T-helper 9 cell (primary cell): ENCODE measurements at regions not wholly inside any gene's neighbourhood (a gene's known extent, or its start where the extent isn't known, plus 50 kb on each side); places are given as distances from the start of the nearest gene placed in this dataset.

Experiments
- DNase-seq: peaks from one replicate; pipeline ENCODE4 v3.0.0-alpha.2; 2020

DNA sequence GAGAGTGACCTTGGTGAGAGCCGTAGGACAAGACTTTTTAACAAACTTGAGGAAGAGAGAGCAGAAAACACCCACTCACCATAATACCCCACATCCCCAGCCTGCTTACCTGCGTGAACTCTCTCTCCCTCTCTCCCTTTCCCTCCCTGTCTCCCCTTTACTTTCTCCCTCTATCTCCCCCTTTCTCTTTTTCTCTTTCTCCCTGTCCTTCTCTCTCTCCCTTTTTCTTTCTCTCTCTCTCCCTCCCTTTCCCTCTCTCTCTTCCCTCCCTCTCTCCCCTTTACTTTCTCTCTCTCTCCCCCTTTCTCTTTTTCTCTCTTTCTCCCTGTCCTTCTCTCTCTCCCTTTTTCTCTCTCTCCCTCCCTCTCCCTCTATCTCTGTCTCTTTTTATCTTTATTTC, 464.0 kb upstream of the AUTS2 start:
- DNase-seq, result no peak

DNA sequence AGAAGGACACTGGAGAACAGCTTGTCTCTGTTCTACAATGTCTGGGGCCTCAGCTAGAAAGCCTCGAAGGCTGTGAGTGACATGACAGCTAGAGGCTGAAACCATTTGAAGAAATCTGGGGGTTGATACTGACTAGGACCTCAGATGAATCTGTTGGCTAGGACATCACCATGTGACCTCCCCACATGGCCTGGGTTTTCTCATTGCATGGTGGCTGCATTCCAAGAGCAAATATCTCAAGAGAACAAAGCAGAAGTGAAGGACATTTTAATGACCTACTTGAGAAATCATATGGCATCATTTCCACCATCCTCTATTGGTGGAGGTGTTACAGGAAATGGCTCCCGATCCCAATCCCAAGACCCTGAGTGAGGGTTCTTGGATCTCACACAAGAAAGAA, 450.6 kb upstream of the AUTS2 start:
- DNase-seq, result no peak

DNA sequence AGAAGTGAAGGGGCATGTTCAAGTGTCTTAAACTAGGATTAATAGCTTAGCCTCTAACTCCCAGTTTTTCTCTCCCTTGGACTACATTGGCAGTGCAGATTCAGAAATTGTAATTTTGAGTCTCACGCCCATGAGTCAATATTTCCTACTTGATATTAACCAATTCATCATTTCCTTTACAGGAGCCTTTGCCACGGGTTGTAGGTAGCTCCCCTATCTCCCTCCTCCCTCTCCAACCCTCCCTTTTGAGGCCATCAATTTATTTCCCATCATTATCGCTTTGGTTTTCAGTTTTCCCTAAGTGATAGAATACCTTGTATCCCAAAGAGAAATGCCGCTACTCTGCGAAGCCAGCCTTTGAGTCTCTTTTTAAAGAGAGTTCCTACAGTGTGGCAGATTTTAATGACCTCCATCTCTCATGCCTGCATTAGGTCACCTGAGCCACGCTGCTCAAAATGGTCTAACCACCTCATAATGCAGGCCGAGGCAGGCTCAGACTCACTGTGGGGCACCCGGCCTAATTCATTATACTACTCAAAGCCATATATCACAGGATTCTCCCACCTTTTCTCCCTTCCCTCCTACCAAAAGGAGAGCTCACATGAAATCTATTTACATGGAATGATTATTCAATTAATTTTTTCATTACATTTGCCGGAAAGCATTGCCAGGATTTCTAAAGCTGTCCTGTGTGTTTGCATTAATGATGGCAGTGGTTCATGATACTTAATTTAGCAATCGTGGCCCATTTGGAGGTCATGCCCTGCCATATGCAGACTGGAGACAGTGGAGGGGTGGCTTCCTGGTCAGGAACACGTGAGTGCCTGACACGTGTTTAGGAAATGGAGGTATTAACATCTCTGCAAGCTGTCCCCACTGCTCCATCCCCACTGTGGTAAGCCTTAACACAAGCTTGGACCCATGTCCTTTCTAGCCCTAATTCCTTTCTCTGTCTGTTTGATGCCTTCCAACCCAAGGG, 448.2 kb upstream of the AUTS2 start:
- DNase-seq, result no peak

DNA sequence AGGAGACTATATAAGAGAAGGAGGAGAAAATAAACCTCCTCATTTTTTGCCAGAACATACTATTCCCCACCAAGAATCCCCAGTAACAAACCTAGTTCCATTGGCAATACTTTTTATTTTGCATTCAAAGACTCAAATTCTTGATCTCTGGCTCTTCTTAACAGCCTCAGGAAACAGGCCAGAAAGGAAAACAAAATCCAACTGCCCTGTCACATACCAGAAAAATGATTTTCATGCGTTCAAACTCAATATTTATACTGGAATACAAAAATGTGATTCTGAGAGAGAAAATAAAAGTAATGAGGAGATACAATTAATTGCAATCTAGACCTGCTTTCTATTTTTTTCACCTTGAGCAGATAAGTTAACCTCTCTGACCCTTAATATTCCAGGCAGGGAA, 435.9 kb upstream of the AUTS2 start:
- DNase-seq, result no peak

DNA sequence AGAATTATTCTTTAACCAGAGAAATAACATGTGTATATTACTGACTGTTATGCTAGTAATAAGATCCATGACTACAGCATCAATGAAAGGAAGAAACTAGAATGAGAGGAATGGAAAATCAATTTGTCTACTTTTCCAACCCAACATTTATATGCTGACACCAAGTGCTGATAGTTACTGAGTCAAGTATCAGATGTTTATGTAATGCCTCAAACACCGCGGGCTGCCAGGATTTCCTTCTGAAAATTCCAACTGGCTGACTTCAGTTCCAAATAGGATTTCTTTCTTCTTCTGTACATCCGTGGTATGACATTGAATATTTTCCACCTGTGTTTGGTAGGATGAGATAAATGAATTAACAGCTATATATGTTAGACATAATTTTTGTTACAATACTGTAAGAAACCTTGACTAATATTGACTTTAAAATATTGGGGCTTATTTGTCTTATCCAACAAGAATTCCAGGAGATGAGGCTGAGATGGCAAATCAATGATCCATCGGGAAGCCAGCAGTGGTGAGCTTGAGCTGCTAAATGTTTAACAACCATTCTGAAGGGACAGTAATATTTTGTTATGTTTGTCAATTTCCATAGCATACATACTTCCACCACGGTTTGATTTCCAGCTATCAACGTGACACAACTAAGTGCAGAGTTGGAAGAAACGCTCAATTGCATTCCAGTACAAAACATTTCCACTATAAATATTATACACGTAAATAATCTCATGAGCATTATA, 435.2 kb upstream of the AUTS2 start:
- no peak for DNase-seq

DNA sequence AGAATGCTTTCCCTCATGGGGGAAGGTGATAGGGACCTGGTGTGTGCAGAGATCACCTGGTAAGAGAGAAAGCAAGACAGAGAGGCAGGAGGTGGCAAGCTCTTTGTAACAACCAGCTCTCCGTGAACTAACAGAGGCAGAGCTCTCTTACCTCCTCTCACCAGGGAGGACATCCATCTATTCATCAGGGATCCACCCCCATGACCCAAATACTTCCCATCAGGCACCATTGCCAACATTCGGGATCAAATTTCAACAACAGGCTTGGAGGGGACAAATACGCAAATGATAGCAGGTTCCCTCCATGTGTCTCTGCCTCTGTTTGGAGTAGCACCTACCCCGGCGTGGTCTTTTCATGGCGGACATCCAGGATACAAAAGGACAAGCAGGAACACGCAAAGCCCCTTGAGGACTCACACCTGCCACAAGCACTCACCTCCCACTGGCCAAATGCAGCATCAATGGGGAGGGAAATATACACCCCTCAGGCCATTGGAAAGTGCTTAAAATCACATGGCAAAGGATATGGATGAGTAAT, 431.2 kb upstream of the AUTS2 start:
- DNase-seq, result no peak

DNA sequence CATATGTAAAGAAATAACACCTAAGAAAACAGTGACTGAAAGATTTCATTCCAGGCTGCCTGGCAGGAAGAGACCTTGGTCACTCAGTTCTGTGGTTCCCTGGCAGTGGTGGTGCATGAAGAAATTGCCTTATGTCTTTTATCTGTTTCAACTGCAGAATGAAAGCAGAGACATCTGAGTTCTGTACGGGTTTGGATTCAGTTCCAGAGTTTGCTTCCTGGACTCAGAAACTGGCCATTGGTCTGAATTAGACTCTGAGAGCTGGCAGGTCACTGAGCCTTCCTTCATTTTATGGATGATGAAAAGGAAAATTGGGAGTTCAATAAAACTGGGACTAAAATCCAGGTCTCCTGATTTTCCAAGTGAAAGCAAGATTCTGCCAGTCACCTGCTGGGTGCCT, 428.9 kb upstream of the AUTS2 start:
- no peak for DNase-seq

DNA sequence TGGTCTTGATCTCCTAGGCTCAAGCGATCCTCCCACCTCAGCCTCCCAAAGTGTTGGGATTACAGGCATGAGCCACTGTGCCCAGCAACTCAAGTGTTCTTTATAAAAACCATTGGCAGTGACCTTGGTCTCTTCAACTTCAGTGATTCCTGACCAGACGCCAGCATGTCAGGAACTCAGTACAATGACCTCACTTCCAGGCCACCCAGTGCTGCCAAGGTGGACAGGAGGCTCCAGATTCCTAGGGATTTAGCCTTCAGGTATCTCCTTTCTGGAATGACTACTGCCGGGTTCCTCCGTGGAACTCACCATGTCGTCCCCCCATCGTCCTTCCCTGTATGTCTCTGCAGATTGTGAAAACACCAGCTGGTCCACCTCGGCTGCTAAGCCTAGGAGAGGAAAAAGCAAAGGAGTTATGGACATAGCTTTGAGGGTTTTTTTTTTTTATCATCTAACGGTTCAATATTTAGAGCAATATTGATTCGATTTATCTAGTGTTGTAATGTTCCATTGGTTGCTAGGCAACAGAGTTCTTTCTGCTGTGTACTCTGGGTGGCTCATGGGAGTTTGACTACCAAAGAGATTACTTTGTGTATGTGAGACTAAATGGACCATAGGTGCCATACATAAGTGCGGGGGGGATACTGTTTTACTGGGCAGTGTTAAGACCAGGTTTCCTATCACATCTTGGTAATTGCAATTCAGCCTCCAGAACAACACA, 425.8 kb upstream of the AUTS2 start:
- no peak for DNase-seq

DNA sequence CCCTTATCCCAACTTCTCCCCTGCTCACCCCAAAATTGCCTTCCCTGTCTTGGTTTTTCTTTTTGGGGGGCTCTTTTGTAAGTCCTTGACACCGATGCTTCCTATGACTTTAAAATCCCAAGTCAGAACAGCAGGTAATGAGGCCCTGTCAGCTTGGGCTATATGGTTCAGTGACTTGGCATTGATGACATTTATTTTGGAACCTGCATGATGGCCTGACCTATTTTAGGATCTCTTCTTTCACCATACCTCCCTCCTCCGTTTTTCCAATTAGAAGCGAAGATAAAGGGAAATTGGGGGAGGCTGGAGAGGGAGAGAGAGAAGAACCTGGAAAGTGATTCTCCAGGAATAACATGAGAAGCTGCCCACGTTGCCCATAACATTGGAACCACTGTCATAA, 424.9 kb upstream of the AUTS2 start:
- no peak for DNase-seq

DNA sequence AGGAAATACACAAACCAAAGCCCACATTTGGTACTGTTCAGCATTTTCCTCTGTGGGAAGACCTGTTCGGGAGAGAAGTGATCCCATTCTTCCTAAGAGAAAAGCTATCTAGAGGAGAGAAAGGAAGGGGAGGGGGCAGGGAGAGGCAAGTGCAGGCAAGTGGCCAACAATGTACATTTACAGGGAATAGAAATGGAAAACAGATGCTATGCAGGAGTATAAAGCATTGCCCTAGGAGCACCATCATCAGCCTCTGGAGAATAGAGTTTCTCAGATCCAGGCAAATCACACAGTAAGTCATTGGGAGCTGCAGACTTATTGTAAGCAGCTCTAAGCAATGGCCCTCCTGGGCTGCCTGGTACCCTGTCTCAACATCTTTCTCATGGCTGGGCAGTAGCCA, 424.4 kb upstream of the AUTS2 start:
- no peak for DNase-seq

DNA sequence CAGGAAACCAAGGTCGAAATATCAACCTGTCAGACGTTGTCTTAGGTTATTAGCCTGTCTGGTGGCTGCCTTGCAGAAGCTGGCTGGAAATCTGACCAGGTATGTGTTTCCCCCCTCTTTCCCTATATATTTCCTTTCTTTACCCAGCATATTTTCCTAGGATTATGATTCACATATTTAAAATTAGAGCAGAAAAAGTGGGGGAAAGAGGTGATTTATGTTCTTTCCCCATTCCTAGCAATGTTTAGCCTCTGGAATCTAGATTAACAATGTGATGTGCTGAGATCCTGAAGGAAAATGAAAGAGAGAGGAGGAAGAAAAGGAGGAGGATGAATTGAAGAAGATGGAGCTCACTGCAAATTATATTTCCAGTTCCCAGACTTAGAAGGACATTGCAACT, 421.4 kb upstream of the AUTS2 start:
- DNase-seq, result no peak

DNA sequence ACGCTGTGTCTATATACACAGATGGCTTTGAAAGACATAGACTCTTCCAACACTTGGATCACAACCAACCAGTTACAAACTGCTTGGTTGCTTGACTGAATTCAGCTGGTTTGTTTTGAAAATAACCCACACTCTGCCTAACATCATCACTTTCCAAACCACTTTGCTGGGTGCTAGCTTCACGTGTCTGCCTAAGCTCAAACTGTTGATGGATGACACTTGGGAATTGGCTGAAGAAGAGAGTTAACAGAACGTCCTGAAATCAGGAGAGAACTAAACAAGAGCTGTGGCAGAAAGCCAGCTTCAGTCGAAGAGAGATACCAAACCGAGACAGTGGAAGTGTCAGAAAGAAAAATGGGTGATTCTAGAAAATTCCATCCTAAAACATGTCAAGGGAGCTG, 420.8 kb upstream of the AUTS2 start:
- DNase-seq, result no peak

DNA sequence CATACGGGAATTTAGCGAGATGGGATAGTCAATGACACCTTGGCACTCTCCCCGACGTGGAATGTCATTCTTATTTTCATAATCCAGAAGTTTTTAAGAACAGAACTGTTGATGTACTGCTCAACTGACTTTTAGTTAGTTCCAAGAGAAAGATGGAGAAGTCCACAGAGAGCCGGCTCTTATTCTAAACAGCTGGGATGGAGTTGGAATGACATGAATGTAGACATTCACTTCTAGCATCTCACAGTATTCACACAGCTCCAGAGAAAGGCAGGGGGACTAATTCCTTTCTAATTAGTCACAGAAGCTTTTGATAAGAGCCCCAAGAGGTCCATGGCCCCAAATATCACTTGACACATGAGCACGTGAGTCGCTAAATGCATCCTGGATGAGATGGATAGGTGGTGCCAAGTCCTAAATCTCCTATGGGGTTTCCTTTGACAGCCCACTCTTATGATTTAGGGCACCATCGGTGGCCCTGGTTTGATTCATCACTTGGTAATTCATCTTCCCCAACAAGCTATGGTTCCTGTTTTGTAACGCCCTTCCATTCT, 420.3 kb upstream of the AUTS2 start:
- DNase-seq, result no peak

DNA sequence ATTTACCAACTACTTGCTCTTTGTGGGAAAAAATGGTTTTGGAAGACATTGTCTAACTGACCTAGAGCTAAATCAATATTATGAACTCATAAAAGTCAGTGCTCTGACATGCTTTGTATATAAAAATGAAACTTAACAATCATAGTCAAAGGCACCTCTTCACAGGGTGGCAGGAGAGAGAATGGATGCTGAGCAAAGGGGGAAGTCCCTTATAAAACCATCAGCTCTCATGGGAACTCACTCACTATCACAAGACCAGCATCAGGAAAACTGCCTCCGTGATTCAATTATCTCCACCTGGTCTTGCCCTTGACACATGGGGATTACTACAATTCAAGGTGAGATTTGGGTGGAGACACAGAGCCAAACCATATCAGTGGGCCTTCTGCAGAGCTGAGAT, 417.6 kb upstream of the AUTS2 start:
- DNase-seq, result no peak

DNA sequence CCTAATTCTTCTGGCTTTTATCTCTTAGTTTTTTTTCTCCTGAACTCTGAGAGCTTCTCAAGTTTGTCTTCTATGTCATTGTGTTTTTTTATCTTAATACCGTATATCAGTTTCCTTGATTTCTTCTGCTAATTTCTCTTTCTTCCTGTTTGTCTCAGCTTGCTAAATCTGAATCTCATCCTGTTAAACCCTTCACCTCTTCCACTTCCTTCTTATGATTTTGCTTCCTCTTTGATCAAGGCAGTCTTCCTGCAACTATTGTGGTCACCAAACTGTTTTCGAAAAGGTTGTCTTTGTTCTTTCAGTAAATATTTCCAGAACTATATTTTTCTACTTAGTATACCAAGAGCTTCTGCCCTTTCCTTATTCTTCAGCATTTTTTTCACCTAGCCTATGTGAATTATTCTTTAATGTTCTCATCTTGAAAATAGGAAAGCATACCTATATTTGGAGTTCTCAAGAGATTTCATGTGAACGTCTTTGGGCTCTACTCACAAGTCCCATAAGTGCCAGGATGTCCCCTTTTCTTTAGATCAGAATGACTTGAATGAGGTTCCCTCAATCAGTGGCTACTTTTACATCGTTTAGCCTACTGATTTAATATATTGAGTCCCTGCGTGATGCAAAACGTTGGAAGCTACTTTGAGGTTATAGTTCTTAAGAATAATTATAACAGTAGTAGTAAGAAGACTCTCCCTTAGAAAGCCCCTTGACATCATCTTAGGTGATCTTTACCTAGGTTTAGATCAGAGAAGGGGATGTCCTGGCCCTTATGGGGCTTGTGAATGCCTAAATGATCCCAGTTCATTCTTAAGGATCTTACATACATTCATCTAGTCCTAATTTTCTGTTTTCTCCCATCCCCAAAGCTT, 415.4 kb upstream of the AUTS2 start:
- DNase-seq, result no peak

DNA sequence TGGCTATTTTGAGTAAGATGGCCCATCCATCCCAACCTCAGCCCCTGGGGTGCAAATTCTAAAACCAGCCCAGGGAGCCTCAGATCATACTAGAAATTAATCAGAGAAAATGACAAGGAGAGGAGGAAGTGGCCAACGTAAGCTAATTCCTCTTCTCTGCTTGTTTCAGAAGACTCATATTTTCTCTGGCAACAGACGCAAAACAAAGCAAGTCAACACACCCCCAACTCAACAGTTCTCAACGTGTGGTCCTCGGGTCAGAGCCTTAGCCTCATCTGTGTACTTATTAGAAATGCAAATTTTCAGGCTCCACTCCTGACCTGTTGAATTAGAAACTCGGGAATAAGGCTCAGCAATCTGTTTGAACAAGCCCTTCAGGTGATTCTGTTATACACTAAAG, 413.9 kb upstream of the AUTS2 start:
- DNase-seq, result no peak

DNA sequence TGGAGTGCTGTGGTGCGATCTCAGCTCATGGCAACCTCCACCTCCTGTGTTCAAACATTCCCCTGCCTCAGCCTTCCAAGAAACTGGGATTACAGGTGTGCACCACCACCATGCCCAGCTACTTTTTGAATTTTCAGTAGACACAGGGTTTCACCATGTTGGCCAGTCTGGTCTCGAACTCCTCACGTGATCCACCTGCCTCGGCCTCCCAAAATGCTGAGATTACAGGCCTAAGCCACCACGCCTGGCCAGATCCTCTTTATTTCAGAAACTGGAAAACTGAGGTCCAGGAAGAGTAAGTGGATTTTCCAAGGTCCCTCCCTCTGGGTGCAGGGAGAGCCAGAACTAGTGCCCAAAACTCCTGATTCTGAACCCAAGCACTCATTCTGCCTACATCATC, 413.1 kb upstream of the AUTS2 start:
- DNase-seq, result no peak

DNA sequence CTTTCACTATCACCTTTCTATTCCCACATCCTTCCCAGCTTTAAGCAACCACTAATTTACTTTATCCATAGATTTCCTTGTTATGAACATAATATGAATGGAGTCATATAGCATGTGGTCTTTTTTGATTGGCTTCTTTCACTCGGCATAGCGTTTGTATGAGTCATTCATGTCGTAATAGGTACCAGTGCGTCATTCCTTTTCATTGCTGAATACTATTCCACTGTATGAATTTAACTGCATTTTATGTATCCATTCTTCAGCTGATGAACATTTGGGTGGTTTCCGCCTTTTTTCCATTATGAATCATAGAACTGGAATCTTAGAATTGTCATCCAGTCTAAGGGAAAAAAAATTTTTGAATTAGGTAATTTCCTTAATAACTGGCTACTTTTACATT, 411.3 kb upstream of the AUTS2 start:
- DNase-seq, result no peak

DNA sequence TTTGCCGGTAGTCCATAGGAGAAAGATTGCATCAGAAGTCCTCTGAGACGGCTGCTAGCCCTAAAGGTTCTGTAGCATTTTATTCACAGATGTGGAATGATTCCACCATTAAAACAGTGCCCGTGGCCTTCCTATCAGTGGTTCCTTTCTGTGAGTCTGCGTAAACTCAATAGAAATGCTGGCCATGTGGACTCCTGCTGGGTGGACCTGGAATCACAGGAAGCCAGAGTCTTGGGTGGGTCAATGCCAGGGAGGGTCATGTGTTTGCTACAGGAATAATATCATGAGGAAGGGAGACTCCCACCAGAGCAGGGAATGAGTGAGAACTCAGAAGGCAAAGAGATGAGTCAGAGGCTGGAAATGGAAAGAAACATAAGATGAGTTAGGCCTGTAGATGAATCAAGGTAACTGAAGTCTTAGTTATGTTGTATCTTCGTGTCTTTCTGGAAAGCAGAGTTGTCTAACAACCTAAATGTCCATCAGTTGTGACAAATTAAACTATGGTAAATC, 410.4 kb upstream of the AUTS2 start:
- no peak for DNase-seq

DNA sequence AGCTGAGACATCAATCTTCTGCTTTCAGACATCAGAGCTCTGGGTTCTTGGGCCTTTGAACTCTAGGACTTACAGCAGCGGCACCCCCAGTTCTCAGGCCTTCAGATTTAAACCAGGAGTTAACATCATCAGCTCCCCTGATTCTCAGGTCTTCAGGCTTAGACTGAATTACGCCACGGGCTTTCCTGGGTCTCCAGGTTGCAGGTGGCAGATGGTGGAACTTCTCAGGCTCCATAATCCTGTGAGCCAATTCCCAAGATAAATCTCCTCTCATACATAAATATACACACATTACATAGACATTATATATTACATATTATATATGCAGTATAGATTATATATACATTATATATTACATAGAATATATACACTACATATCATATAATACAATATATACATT, 408.9 kb upstream of the AUTS2 start:
- DNase-seq, result no peak

DNA sequence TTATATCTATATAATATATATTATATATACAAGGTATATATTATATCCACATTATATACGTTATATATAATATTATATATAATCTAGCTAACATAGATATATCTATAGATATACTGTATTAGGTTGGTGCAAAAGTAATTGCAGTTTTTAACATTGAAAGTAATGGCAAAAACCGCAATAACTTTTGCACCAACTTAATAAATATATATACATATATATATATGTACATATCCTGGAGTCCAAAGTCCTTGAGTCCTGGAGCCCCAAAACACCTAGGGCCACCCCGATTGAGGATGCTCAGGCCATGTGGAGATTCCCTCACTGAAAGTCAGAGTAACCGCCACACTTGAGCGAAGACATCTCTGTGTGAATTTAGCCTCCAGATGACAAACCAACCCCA, 408.2 kb upstream of the AUTS2 start:
- DNase-seq, result no peak

DNA sequence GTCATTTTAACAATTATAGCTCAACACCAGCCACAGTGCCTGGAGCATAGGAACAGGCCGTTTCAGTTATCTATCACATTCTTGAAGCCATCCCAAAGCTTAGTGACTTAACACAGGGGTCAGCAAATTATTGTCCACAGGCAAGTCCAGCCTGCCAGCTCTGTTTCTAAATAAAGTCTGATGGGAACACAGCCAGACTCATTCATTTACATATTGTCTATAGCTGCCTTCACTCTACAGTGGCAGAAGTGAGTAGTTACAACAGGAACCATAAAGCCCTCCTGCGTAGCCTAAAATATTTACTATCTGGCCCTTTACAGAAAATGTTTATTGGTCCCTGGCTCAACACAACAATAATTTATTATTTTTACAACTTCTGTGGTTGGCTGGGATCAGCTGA, 407.5 kb upstream of the AUTS2 start:
- no peak for DNase-seq
